ENCODE measurements at regions not wholly inside any gene's neighbourhood (a gene's known extent, or its start where the extent isn't known, plus 50 kb on each side); places are given as distances from the start of the nearest gene placed in this dataset.
"Not testable (repeated sequence)": the region's sequence is repeated elsewhere in the genome, so short reads cannot be mapped to it uniquely, and the experiment has no call there.

GRCh38 chr6:88418921-88419810, 253.0 kb upstream of the CNR1 start:
- H2BK12ac ChIP-seq (ENCODE audit: insufficient read length, low read depth, low read length); H3K18ac ChIP-seq (ENCODE audit: insufficient read length, low read depth, low read length); H3K4me3 Mint-ChIP-seq; H3K36me3 Mint-ChIP-seq (ENCODE audit: insufficient read depth in 1 of 3, low read depth in 3 of 3); H3K4me1 ChIP-seq (ENCODE audit: insufficient read depth, low read length); H3K14ac ChIP-seq (ENCODE audit: insufficient read depth, low read length); H2BK5ac ChIP-seq (ENCODE audit: insufficient read length, low read length); H3K27ac ChIP-seq (ENCODE audit: insufficient read length, low read depth, low read length); H2BK20ac ChIP-seq (ENCODE audit: low read depth, low read length, poor library complexity, severe bottlenecking); H3K4me2 ChIP-seq (ENCODE audit: insufficient read depth, insufficient read length, low read length); H4K8ac ChIP-seq (replicated peaks; ENCODE audit: insufficient read length, low read depth, low read length); H4K91ac ChIP-seq (ENCODE audit: insufficient read length, low read depth, low read length); H2AFZ ChIP-seq (ENCODE audit: low read length); H3K9me3 ChIP-seq (ENCODE audit: control insufficient read depth, low read depth, low read length); H3K27me3 Mint-ChIP-seq (ENCODE audit: low read depth); H2BK120ac ChIP-seq (ENCODE audit: low read depth, low read length, poor library complexity, severe bottlenecking); H3T11ph ChIP-seq (ENCODE audit: low read length); H2AK5ac ChIP-seq (ENCODE audit: insufficient read length, low read length); H3K23me2 ChIP-seq (ENCODE audit: insufficient read length, low read depth, low read length, poor library complexity, severe bottlenecking); H3K4me1 Mint-ChIP-seq; H3K9me3 Mint-ChIP-seq; H3K27ac Mint-ChIP-seq; H3K9ac ChIP-seq (ENCODE audit: extremely low read depth, insufficient read length, low read length); H3K79me2 ChIP-seq (ENCODE audit: insufficient read depth, low read length); H3K23ac ChIP-seq (ENCODE audit: insufficient read length, low read depth, low read length); H3K27me3 ChIP-seq (ENCODE audit: insufficient read depth, low read length); H4K5ac ChIP-seq (ENCODE audit: insufficient read length, low read depth, low read length); H4K20me1 ChIP-seq (ENCODE audit: control insufficient read depth, insufficient read depth, insufficient read length); H2BK15ac ChIP-seq (ENCODE audit: low read depth, low read length); H3K56ac ChIP-seq (ENCODE audit: insufficient read length, low read depth, low read length); H3K4ac ChIP-seq (ENCODE audit: low read depth, low read length); H3K79me1 ChIP-seq (ENCODE audit: insufficient read depth, low read depth, low read length, poor library complexity, severe bottlenecking); DNase-seq: not testable (repeated sequence)
- WGBS (ENCODE audit: extremely low coverage, insufficient read length, low lambda C conversion rate): no CpG with 5 or more reads among the region's 13 CpGs

GRCh38 chr6:88417361-88417760, 251.2 kb upstream of the CNR1 start:
- H3K23ac ChIP-seq (ENCODE audit: insufficient read length, low read depth, low read length); H3K27me3 ChIP-seq (ENCODE audit: insufficient read depth, low read length); H2BK15ac ChIP-seq (ENCODE audit: low read depth, low read length); H2BK5ac ChIP-seq (ENCODE audit: insufficient read length, low read length); H4K91ac ChIP-seq (ENCODE audit: insufficient read length, low read depth, low read length); H4K5ac ChIP-seq (ENCODE audit: insufficient read length, low read depth, low read length); H4K8ac ChIP-seq (replicated peaks; ENCODE audit: insufficient read length, low read depth, low read length); H2AFZ ChIP-seq (ENCODE audit: low read length); H3K9me3 ChIP-seq (ENCODE audit: control insufficient read depth, low read depth, low read length); H2BK12ac ChIP-seq (ENCODE audit: insufficient read length, low read depth, low read length); DNase-seq; H3K27ac ChIP-seq (ENCODE audit: insufficient read length, low read depth, low read length); H3K4ac ChIP-seq (ENCODE audit: low read depth, low read length); H3K4me2 ChIP-seq (ENCODE audit: insufficient read depth, insufficient read length, low read length); H2AK5ac ChIP-seq (ENCODE audit: insufficient read length, low read length); H3K9ac ChIP-seq (ENCODE audit: extremely low read depth, insufficient read length, low read length); H3K27ac Mint-ChIP-seq; H4K20me1 ChIP-seq (ENCODE audit: control insufficient read depth, insufficient read depth, insufficient read length); H2BK120ac ChIP-seq (ENCODE audit: low read depth, low read length, poor library complexity, severe bottlenecking); H3K14ac ChIP-seq (ENCODE audit: insufficient read depth, low read length); H3K79me2 ChIP-seq (ENCODE audit: insufficient read depth, low read length); H3K23me2 ChIP-seq (ENCODE audit: insufficient read length, low read depth, low read length, poor library complexity, severe bottlenecking); H3K18ac ChIP-seq (ENCODE audit: insufficient read length, low read depth, low read length); H3K4me3 Mint-ChIP-seq; H3K36me3 Mint-ChIP-seq (ENCODE audit: insufficient read depth in 1 of 3, low read depth in 3 of 3); H3K4me1 ChIP-seq (ENCODE audit: insufficient read depth, low read length); H3K27me3 Mint-ChIP-seq (ENCODE audit: low read depth); H3K79me1 ChIP-seq (ENCODE audit: insufficient read depth, low read depth, low read length, poor library complexity, severe bottlenecking); H3K4me1 Mint-ChIP-seq; H3K56ac ChIP-seq (ENCODE audit: insufficient read length, low read depth, low read length); H2BK20ac ChIP-seq (ENCODE audit: low read depth, low read length, poor library complexity, severe bottlenecking); H3T11ph ChIP-seq (ENCODE audit: low read length): not testable (repeated sequence)
- WGBS (ENCODE audit: extremely low coverage, insufficient read length, low lambda C conversion rate): no CpG with 5 or more reads among the region's 5 CpGs
- H3K9me3 Mint-ChIP-seq: peaks cover 6 to 11% of the 10 kb centered on the region in 2 experiments; a peak in 4 of 5 replicates

All from H9 (cell line).